ENCODE measurements at regions not wholly inside any gene's neighbourhood (a gene's known extent, or its start where the extent isn't known, plus 50 kb on each side); places are given as distances from the start of the nearest gene placed in this dataset.
"Not testable (repeated sequence)": the region's sequence is repeated elsewhere in the genome, so short reads cannot be mapped to it uniquely, and the experiment has no call there.

- not testable (repeated sequence) for TF ChIP-seq POLR2AphosphoS5, POLR2A (IDR thresholded peaks at IDR 0.05; ENCODE audit: low read depth, low read length)
Observed at GRCh38 chr1:161454865-161455707, 50.2 kb upstream of the FCGR2A start.

All from GM12892 (cell line).